ENCODE measurements at regions not wholly inside any gene's neighbourhood (a gene's known extent, or its start where the extent isn't known, plus 50 kb on each side); places are given as distances from the start of the nearest gene placed in this dataset.
A peak's percentile ranks its signal among the peaks of the same experiment; 100 is the strongest.

DNA sequence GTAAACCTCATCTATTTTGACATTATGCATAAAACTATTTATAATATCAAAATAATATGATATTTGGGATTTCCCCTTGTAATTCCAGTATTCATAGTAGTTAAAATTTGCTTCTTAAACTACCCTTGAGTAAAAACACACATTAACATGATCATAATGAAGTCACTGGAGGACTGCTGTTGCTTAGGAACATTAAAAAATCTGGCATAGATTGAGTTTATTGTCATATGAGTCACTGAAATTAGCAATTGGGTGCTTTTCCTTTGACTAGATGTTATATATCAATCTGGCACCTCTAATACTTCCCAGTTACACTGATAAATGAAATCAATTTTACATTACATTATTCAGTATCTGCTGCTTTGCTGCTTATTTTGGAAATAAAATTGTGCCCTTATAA, 57.0 kb upstream of the ZC3H15 start:
- TF ChIP-seq, protein P1, sequence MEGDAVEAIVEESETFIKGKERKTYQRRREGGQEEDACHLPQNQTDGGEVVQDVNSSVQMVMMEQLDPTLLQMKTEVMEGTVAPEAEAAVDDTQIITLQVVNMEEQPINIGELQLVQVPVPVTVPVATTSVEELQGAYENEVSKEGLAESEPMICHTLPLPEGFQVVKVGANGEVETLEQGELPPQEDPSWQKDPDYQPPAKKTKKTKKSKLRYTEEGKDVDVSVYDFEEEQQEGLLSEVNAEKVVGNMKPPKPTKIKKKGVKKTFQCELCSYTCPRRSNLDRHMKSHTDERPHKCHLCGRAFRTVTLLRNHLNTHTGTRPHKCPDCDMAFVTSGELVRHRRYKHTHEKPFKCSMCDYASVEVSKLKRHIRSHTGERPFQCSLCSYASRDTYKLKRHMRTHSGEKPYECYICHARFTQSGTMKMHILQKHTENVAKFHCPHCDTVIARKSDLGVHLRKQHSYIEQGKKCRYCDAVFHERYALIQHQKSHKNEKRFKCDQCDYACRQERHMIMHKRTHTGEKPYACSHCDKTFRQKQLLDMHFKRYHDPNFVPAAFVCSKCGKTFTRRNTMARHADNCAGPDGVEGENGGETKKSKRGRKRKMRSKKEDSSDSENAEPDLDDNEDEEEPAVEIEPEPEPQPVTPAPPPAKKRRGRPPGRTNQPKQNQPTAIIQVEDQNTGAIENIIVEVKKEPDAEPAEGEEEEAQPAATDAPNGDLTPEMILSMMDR (IDR thresholded peaks at IDR 0.05; ENCODE audit: low read depth, low read length) = no peak
- no peak overlapping the region for H3K4me3 ChIP-seq (replicated peaks in 1 of 2; ENCODE audit: low read depth in 2 of 2, low read length in 2 of 2)
- DNase-seq (ENCODE audit: low read depth in 2 of 2) = peak in 1 of 2 donors; percentile 24

DNA sequence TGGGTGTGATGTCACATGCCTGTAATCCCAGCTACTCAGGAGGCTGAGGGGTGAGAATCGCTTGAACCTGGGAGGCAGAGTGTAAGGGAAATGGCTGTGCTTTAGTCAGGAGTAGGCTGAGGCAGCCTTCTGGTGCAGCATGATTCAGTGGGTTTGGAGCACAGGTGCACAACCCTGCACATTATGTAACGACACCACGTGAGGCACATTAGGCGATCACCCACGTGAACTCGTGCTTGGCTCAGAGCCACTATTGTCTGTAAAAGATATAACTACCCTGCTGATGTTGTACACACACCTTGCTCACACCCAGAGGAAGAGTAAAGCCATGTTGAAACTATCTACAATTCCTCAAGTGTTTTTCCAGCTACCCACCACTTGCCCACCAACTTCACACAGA, 54.8 kb upstream of the ZC3H15 start:
- no peak overlapping the region for H3K4me3 ChIP-seq (replicated peaks in 1 of 2; ENCODE audit: low read depth in 2 of 2, low read length in 2 of 2)
- TF ChIP-seq, protein P1 (IDR thresholded peaks at IDR 0.05; ENCODE audit: low read depth, low read length) = no peak

DNA sequence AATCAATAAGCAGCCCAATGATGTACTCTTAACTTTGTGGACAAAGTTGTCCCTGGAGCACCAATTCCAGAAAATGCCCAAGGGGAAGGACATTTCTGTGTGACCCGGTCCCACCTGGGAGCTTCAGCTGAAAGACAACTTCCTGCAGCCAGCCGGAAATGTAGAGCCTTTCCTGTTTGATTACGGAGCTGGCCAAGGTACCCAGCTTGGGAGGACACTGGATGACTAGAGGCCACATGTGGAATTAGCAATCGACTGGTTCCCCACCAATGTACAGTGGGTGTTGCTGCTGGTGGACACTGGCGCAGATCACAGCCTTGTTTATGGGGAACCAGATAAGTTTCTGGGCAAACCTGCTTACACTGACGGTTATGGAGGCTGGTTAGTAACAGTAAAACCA, 53.0 kb upstream of the ZC3H15 start:
- TF ChIP-seq, protein P1 (IDR thresholded peaks at IDR 0.05; ENCODE audit: low read depth, low read length) = no peak
- H3K4me3 ChIP-seq (replicated peaks in 1 of 2; ENCODE audit: low read depth in 2 of 2, low read length in 2 of 2) = no peak overlapping the region
- DNase-seq (ENCODE audit: low read depth in 2 of 2) = no peak

More for the DNA sequence above, 54.8 kb upstream of the ZC3H15 start:
- no peak for DNase-seq (ENCODE audit: low read depth in 2 of 2)

DNA sequence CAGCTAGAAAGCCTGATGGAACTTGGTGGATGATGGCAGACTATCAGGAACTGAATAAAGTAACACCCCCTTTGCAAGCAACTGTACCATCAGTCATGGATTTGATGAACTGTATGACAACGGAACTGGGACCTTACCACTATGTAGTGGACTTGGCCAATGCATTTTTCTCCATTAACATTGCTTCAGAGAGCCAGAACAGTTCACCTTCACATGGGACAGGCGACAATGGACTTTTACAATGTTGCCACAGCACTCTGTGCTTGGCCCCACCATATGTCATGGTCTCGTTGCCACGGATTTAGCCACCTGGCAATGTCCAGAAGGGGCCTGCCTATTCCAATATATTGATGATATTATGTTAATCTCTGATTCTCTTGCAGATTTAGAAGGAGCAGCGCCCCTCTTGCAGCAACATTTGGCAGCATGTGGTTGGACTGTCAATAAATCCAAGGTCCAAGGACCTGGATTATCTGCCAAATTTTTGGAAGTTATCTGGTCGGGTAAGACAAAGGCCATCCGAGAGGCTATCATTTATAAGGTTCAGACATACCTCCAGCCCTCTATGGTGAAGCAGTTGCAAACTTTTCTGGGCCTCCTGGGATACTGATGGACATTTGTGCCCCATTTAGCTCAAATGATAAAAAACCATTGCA, 52.2 kb upstream of the ZC3H15 start:
- TF ChIP-seq, protein P1 (IDR thresholded peaks at IDR 0.05; ENCODE audit: low read depth, low read length) = no peak
- H3K4me3 ChIP-seq (replicated peaks in 1 of 2; ENCODE audit: low read depth in 2 of 2, low read length in 2 of 2) = no peak overlapping the region
- DNase-seq (ENCODE audit: low read depth in 2 of 2) = no peak
